IgD-negative memory B cell (primary cell): ENCODE measurements at regions not wholly inside any gene's neighbourhood (a gene's known extent, or its start where the extent isn't known, plus 50 kb on each side); places are given as distances from the start of the nearest gene placed in this dataset.
A peak's percentile ranks its signal among the peaks of the same experiment; 100 is the strongest.
"Not testable (repeated sequence)": the region's sequence is repeated elsewhere in the genome, so short reads cannot be mapped to it uniquely, and the experiment has no call there.

Source experiments
- H3K27ac Mint-ChIP-seq, 3 donors: one replicate each; pipeline ENCODE4 v1.8.0; 2020 to 2022; ENCODE audit warnings: mild to moderate bottlenecking in 3 of 3, mixed read lengths in 3 of 3, moderate library complexity in 1 of 3
- H3K27me3 Mint-ChIP-seq: one replicate; pipeline ENCODE4 v1.8.0; 2021; ENCODE audit warnings: mixed read lengths
- H3K36me3 Mint-ChIP-seq: one replicate; pipeline ENCODE4 v1.8.0; 2020; ENCODE audit warnings: mild to moderate bottlenecking, mixed read lengths
- H3K4me1 Mint-ChIP-seq, 3 donors: one replicate each; pipeline ENCODE4 v1.8.0; 2020 to 2022; ENCODE audit warnings: mixed read lengths in 3 of 3, mild to moderate bottlenecking in 1 of 3
- H3K4me3 Mint-ChIP-seq, 4 donors: one replicate each; pipeline ENCODE4 v1.8.0; 2020 to 2022; ENCODE audit warnings: mild to moderate bottlenecking in 4 of 4, mixed read lengths in 4 of 4, moderate library complexity in 3 of 4
- H3K9me3 Mint-ChIP-seq, 3 donors: one replicate each; pipeline ENCODE4 v1.8.0; 2020 to 2021; ENCODE audit warnings: mixed read lengths in 3 of 3, mild to moderate bottlenecking in 1 of 3

- Mint-ChIP-seq H3K27ac (peak overlapping the region in 1 of 3 donors; percentile 39), H3K36me3 (no peaks in the 10 kb centered on the region), H3K27me3 (peaks cover 3% of the 10 kb centered on the region), H3K9me3 (peaks cover 0 to 3% (median under 1%) of the 10 kb centered on the region in 3 donors), H3K4me3 (no peak overlapping the region), H3K4me1 (peaks cover 0 to 4% (median 3%) of the 10 kb centered on the region in 3 donors)
Observed at GRCh38 chr5:158590746-158591300, 508.9 kb downstream of the EBF1 start.

- no peak overlapping the region for H3K27ac Mint-ChIP-seq
Observed at GRCh38 chr5:158589939-158590338, 509.8 kb downstream of the EBF1 start.

GRCh38 chr5:158588617-158589016 is 511.1 kb downstream of the EBF1 start:
- Mint-ChIP-seq H3K27ac (no peak overlapping the region), H3K9me3 (peaks cover 2 to 12% (median 12%) of the 10 kb centered on the region in 3 donors), H3K36me3 (peaks cover 2% of the 10 kb centered on the region), H3K4me3 (no peak overlapping the region), H3K27me3 (peaks cover 6% of the 10 kb centered on the region), H3K4me1 (peaks cover 0 to 4% (median 4%) of the 10 kb centered on the region in 3 donors)

More at GRCh38 chr5:158589939-158590338, 509.8 kb downstream of the EBF1 start:
- Mint-ChIP-seq H3K4me3 (no peak overlapping the region), H3K36me3 (no peaks in the 10 kb centered on the region), H3K4me1 (peaks cover 0 to 4% (median 3%) of the 10 kb centered on the region in 3 donors), H3K9me3 (peaks cover 2 to 8% (median 8%) of the 10 kb centered on the region in 3 donors), H3K27me3 (peaks cover 5% of the 10 kb centered on the region)

GRCh38 chr5:158586054-158586453 is 513.7 kb downstream of the EBF1 start:
- Mint-ChIP-seq H3K9me3 (peaks cover 3 to 14% (median 14%) of the 10 kb centered on the region in 3 donors), H3K27me3 (peaks cover 6% of the 10 kb centered on the region), H3K4me1 (peaks cover 0 to 4% (median 4%) of the 10 kb centered on the region in 3 donors), H3K27ac (no peak overlapping the region), H3K36me3 (peaks cover 3% of the 10 kb centered on the region), H3K4me3 (no peak overlapping the region)

- not testable (repeated sequence) for H3K27me3 Mint-ChIP-seq, H3K36me3 Mint-ChIP-seq, H3K27ac Mint-ChIP-seq, H3K4me3 Mint-ChIP-seq, H3K4me1 Mint-ChIP-seq
- H3K9me3 Mint-ChIP-seq: peaks cover 17 to 26% (median 20%) of the 10 kb centered on the region in 3 donors
Observed at GRCh38 chr5:158582669-158583068, 517.0 kb downstream of the EBF1 start.

- H3K4me1 Mint-ChIP-seq: peaks cover 0 to 6% (median 0%) of the 10 kb centered on the region in 3 donors
Observed at GRCh38 chr5:158573829-158574228, 525.9 kb downstream of the EBF1 start.

GRCh38 chr5:158570502-158570901 is 529.2 kb downstream of the EBF1 start:
- no peaks in the 10 kb centered on the region for H3K27me3 Mint-ChIP-seq
- no peak overlapping the region for H3K4me3 Mint-ChIP-seq
- H3K9me3 Mint-ChIP-seq: no peaks in the 10 kb centered on the region
- H3K36me3 Mint-ChIP-seq: peaks cover 1% of the 10 kb centered on the region
- H3K4me1 Mint-ChIP-seq: peaks cover 0 to 6% (median 2%) of the 10 kb centered on the region in 3 donors
- no peak overlapping the region for H3K27ac Mint-ChIP-seq

More at GRCh38 chr5:158573829-158574228, 525.9 kb downstream of the EBF1 start:
- no peaks in the 10 kb centered on the region for H3K36me3 Mint-ChIP-seq
- no peak overlapping the region for H3K4me3 Mint-ChIP-seq
- H3K27ac Mint-ChIP-seq: no peak overlapping the region
- H3K9me3 Mint-ChIP-seq: peaks cover 3 to 4% (median 3%) of the 10 kb centered on the region in 3 donors
- peaks cover 2% of the 10 kb centered on the region for H3K27me3 Mint-ChIP-seq

- Mint-ChIP-seq H3K4me1 (peaks cover 0 to 12% (median 2%) of the 10 kb centered on the region in 3 donors), H3K36me3 (peaks cover 1% of the 10 kb centered on the region), H3K9me3 (no peaks in the 10 kb centered on the region), H3K27me3 (no peaks in the 10 kb centered on the region), H3K4me3 (no peak overlapping the region), H3K27ac (no peak overlapping the region)
Observed at GRCh38 chr5:158569534-158569933, 530.2 kb downstream of the EBF1 start.

GRCh38 chr5:158565017-158565789 is 534.5 kb downstream of the EBF1 start:
- Mint-ChIP-seq H3K36me3 (peaks cover 3% of the 10 kb centered on the region), H3K27ac (no peak overlapping the region), H3K9me3 (no peaks in the 10 kb centered on the region), H3K27me3 (no peaks in the 10 kb centered on the region), H3K4me3 (no peak overlapping the region), H3K4me1 (peaks cover 6 to 13% (median 7%) of the 10 kb centered on the region in 3 donors)

GRCh38 chr5:158563760-158564390 is 535.8 kb downstream of the EBF1 start:
- peaks cover 16 to 24% (median 17%) of the 10 kb centered on the region in 3 donors for H3K4me1 Mint-ChIP-seq
- no peaks in the 10 kb centered on the region for H3K27me3 Mint-ChIP-seq
- no peak overlapping the region for H3K4me3 Mint-ChIP-seq
- peak overlapping the region in 1 of 3 donors; percentile 24 for H3K27ac Mint-ChIP-seq
- H3K9me3 Mint-ChIP-seq: no peaks in the 10 kb centered on the region
- H3K36me3 Mint-ChIP-seq: peaks cover 3% of the 10 kb centered on the region

GRCh38 chr5:158561562-158562190 is 538.0 kb downstream of the EBF1 start:
- Mint-ChIP-seq H3K4me1 (peaks cover 18 to 27% (median 21%) of the 10 kb centered on the region in 3 donors), H3K27me3 (no peaks in the 10 kb centered on the region), H3K4me3 (no peak overlapping the region), H3K27ac (no peak overlapping the region), H3K36me3 (peaks cover 2% of the 10 kb centered on the region), H3K9me3 (no peaks in the 10 kb centered on the region)

GRCh38 chr5:158560170-158560569 is 539.5 kb downstream of the EBF1 start:
- Mint-ChIP-seq H3K4me1 (peaks cover 16 to 27% (median 21%) of the 10 kb centered on the region in 3 donors), H3K36me3 (peaks cover 2% of the 10 kb centered on the region), H3K27ac (peak overlapping the region in 1 of 3 donors; percentile 45), H3K9me3 (no peaks in the 10 kb centered on the region), H3K4me3 (peak overlapping the region; percentile 2 to 92 (median 74)), H3K27me3 (no peaks in the 10 kb centered on the region)

- peaks cover 18 to 26% (median 24%) of the 10 kb centered on the region in 3 donors for H3K4me1 Mint-ChIP-seq
- peak overlapping the region in 3 of 4 donors; percentile 60 to 92 (median 88) for H3K4me3 Mint-ChIP-seq
- no peak overlapping the region for H3K27ac Mint-ChIP-seq
Observed at GRCh38 chr5:158559643-158560042, 540.1 kb downstream of the EBF1 start.

GRCh38 chr5:158559066-158559465 is 540.6 kb downstream of the EBF1 start:
- Mint-ChIP-seq H3K27ac (no peak overlapping the region), H3K4me3 (peak overlapping the region in 1 of 4 donors; percentile 76), H3K36me3 (peaks cover 2% of the 10 kb centered on the region), H3K9me3 (no peaks in the 10 kb centered on the region), H3K27me3 (no peaks in the 10 kb centered on the region), H3K4me1 (peaks cover 16 to 27% (median 26%) of the 10 kb centered on the region in 3 donors)

More at GRCh38 chr5:158559643-158560042, 540.1 kb downstream of the EBF1 start:
- Mint-ChIP-seq H3K27me3 (no peaks in the 10 kb centered on the region), H3K36me3 (peaks cover 2% of the 10 kb centered on the region), H3K9me3 (no peaks in the 10 kb centered on the region)

GRCh38 chr5:158553962-158554336 is 545.8 kb downstream of the EBF1 start:
- no peak overlapping the region for H3K27ac Mint-ChIP-seq
- H3K4me1 Mint-ChIP-seq: peaks cover 4 to 11% (median 10%) of the 10 kb centered on the region in 3 donors

More at GRCh38 chr5:158553962-158554336, 545.8 kb downstream of the EBF1 start:
- H3K9me3 Mint-ChIP-seq: no peaks in the 10 kb centered on the region
- H3K36me3 Mint-ChIP-seq: peaks cover under 1% of the 10 kb centered on the region
- no peaks in the 10 kb centered on the region for H3K27me3 Mint-ChIP-seq
- no peak overlapping the region for H3K4me3 Mint-ChIP-seq
